AG04450 (cell line): ENCODE measurements at regions not wholly inside any gene's neighbourhood (a gene's known extent, or its start where the extent isn't known, plus 50 kb on each side); places are given as distances from the start of the nearest gene placed in this dataset. TPM values are rescaled to one million over a fixed set of nuclear protein-coding genes. Genes with fewer than 3 reads are reported as not detected.

Source experiments
- CTCF ChIA-PET: fragments of 300-600, 350-600 bp; formaldehyde crosslinking; extraction: SDS; loops from one replicate; lab custom pipeline; 2022; ENCODE audit warnings: antibody characterized with exemption, inconsistent platforms; lab: Charles Lee
- POLR2A ChIA-PET: fragments of 350-600 bp; formaldehyde crosslinking; extraction: SDS; loops from one replicate; lab custom pipeline; 2021; ENCODE audit warnings: antibody characterized with exemption, inconsistent platforms; lab: Yijun Ruan, JAX
- DNase-seq: peaks from one replicate; pipeline ENCODE4 v3.0.0-alpha.2; 2011; ENCODE audit warnings: low read depth, low spot score
- H3K27ac ChIP-seq: one replicate; pipeline ENCODE4 v1.5.1; 2012; ENCODE audit warnings: low read depth, low read length, control low read depth
- H3K27me3 ChIP-seq: one replicate; pipeline ENCODE4 v1.6.0; 2012; ENCODE audit warnings: low read length; ENCODE audit not compliant: control insufficient read depth, insufficient read depth
- H3K4me3 ChIP-seq: 2 replicates; pipeline ENCODE4 v1.5.1; 2011; ENCODE audit warnings: mild to moderate bottlenecking, low read depth, low read length, control low read depth
- H3K9me3 ChIP-seq: 2 replicates; pipeline ENCODE4 v1.5.1; 2012; ENCODE audit warnings: low read length; ENCODE audit not compliant: control insufficient read depth, insufficient read depth
- small RNA-seq: library from RNA; depleted of rRNA; stranded (forward); fragments of <200 nt; gene quantifications from one replicate; pipeline ENCODE3, GENCODE V24; 2012; ENCODE audit warnings: low read depth; ENCODE audit not compliant: insufficient read length
- TF ChIP-seq, protein P1 (sequence below): IDR thresholded peaks from 2 replicates; pipeline ENCODE4 v1.5.1; 2011; ENCODE audit warnings: low read depth, low read length, control low read depth, inconsistent platforms

GRCh38 chr14:65359503-65359902 lies 53.0 kb upstream of the FUT8 start:
- Histone ChIP-seq H3K27ac (no peak overlapping the region), H3K27me3 (no peaks in the 10 kb centered on the region), H3K9me3 (no peaks in the 10 kb centered on the region), H3K4me3 (no peak overlapping the region)
- TF ChIP-seq, protein P1, sequence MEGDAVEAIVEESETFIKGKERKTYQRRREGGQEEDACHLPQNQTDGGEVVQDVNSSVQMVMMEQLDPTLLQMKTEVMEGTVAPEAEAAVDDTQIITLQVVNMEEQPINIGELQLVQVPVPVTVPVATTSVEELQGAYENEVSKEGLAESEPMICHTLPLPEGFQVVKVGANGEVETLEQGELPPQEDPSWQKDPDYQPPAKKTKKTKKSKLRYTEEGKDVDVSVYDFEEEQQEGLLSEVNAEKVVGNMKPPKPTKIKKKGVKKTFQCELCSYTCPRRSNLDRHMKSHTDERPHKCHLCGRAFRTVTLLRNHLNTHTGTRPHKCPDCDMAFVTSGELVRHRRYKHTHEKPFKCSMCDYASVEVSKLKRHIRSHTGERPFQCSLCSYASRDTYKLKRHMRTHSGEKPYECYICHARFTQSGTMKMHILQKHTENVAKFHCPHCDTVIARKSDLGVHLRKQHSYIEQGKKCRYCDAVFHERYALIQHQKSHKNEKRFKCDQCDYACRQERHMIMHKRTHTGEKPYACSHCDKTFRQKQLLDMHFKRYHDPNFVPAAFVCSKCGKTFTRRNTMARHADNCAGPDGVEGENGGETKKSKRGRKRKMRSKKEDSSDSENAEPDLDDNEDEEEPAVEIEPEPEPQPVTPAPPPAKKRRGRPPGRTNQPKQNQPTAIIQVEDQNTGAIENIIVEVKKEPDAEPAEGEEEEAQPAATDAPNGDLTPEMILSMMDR: 0 out of 2 replicates have a peak, but pooled peaks have one; percentile 6
- ChIA-PET POLR2A (interaction anchor here (0.6 to 0.9 kb wide), 2 partner anchors 52 to 71 kb away, joined by 4 to 8 read pairs; no protein-coding TSS in a partner anchor), CTCF (interaction anchor here (0.7 to 1.5 kb wide), 3 partner anchors 11 to 189 kb away, joined by 3 read pairs; no protein-coding TSS in a partner anchor)
- DNase-seq: no peak

DNA sequence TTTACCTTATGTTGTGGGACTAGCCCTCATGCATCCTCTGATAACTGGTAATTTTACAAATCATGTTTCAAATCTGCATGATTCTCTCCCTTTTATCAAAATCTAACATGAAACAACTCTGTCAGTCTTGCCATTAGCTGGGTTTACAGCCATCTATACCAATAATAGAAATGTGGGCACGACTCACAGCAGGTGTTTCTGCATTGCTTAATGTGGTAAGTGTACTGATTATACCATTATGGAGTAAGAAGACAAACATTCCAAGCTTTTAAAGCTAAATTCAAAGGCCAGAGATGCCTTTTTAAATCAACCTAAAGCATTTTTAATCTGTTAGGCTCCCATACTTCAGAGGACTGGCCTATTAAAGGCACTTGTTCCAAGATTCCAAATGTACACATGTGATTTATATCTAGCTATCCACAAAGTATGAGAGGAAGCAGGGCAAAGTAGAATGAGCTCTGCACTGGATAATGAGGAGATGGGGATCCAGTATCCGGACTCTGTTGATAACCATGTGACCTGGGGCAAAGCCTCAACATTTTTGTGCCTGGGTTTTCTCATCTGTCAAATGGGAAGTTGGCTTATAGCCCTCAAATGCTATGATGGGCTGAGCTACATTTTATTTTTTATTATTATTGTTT lies 52.3 kb upstream of the FUT8 start:
- no peak for DNase-seq
- CTCF ChIA-PET: interaction anchor here (0.6 to 1.5 kb wide), 4 partner anchors 11 to 464 kb away, joined by 3 to 5 read pairs (median 4); no protein-coding TSS in a partner anchor
- POLR2A ChIA-PET: interaction anchor here (0.9 kb wide), 1 partner anchor 51 kb away, joined by 4 read pairs; no protein-coding TSS in a partner anchor
- Histone ChIP-seq H3K27ac (no peak overlapping the region), H3K4me3 (no peak overlapping the region), H3K27me3 (no peaks in the 10 kb centered on the region), H3K9me3 (no peaks in the 10 kb centered on the region)
- TF ChIP-seq, protein P1: no peak

GRCh38 chr14:65361920-65362319 lies 50.6 kb upstream of the FUT8 start:
- H3K27ac ChIP-seq: peak overlapping the region; percentile 88
- POLR2A ChIA-PET: interaction anchor here (0.6 to 1.1 kb wide), 5 partner anchors 14 to 122 kb away, joined by 3 to 4 read pairs (median 3); partner anchors contain the start of gene FUT8
- TF ChIP-seq, protein P1: no peak
- H3K9me3 ChIP-seq: no peaks in the 10 kb centered on the region
- CTCF ChIA-PET: interaction anchor here (1.0 to 1.2 kb wide), 3 partner anchors 49 to 198 kb away, joined by 3 to 7 read pairs (median 4); no protein-coding TSS in a partner anchor
- peak; percentile 73 for DNase-seq
- H3K27me3 ChIP-seq: no peaks in the 10 kb centered on the region
- no peak overlapping the region for H3K4me3 ChIP-seq

Small RNAs in the stretch of these regions (small RNA-seq; reads per million reads assigned to genes)
- gene AL355076.1 (not detected), gene MIR4708 (not detected)
